Nephron (organoid): ENCODE measurements at regions not wholly inside any gene's neighbourhood (a gene's known extent, or its start where the extent isn't known, plus 50 kb on each side); places are given as distances from the start of the nearest gene placed in this dataset.

Experiments used
- H3K27ac Mint-ChIP-seq, 3 experiments: 2 replicates each; pipeline ENCODE4 v1.8.0; 2020; ENCODE audit warnings: mixed read lengths in 3 of 3, mild to moderate bottlenecking in 2 of 3, moderate library complexity in 1 of 3
- H3K27me3 Mint-ChIP-seq: 2 replicates; pipeline ENCODE4 v1.8.0; 2021; ENCODE audit warnings: low read depth, mild to moderate bottlenecking, moderate library complexity, mixed read lengths
- H3K36me3 Mint-ChIP-seq: 2 replicates; pipeline ENCODE4 v1.8.0; 2020; ENCODE audit warnings: low read depth, mixed read lengths
- H3K4me1 Mint-ChIP-seq: 2 replicates; pipeline ENCODE4 v1.8.0; 2020; ENCODE audit warnings: mixed read lengths
- H3K4me3 Mint-ChIP-seq, 3 experiments: 2 replicates each; pipeline ENCODE4 v1.8.0; 2020; ENCODE audit warnings: mild to moderate bottlenecking in 3 of 3, mixed read lengths in 3 of 3, moderate library complexity in 2 of 3
- H3K9me3 Mint-ChIP-seq: 2 replicates; pipeline ENCODE4 v1.8.0; 2020; ENCODE audit warnings: mixed read lengths
- CTCF ChIP-seq, 3 experiments: fragments of 200-600 bp; sonication (generic); IDR thresholded peaks; one replicate each; pipeline ENCODE4 v1.5.0; 2021; ENCODE audit warnings: antibody characterized with exemption in 3 of 3; ENCODE audit not compliant: unreplicated experiment in 3 of 3

GRCh38 chr2:133966720-133967304, 287.1 kb upstream of the MGAT5 start:
- no peak overlapping the region for H3K4me3 Mint-ChIP-seq
- H3K4me1 Mint-ChIP-seq = no peaks in the 10 kb centered on the region
- H3K9me3 Mint-ChIP-seq = no peaks in the 10 kb centered on the region
- H3K36me3 Mint-ChIP-seq = no peaks in the 10 kb centered on the region
- no peak overlapping the region for H3K27ac Mint-ChIP-seq
- no peak for TF ChIP-seq CTCF (IDR thresholded peaks at IDR 0.05; ENCODE audit: unreplicated experiment in 3 of 3)
- no peaks in the 10 kb centered on the region for H3K27me3 Mint-ChIP-seq

- H3K36me3 Mint-ChIP-seq = no peaks in the 10 kb centered on the region
- no peaks in the 10 kb centered on the region for H3K9me3 Mint-ChIP-seq
- H3K4me3 Mint-ChIP-seq = no peak overlapping the region
- H3K27ac Mint-ChIP-seq = no peak overlapping the region
- no peaks in the 10 kb centered on the region for H3K4me1 Mint-ChIP-seq
- no peaks in the 10 kb centered on the region for H3K27me3 Mint-ChIP-seq
- no peak for TF ChIP-seq CTCF (IDR thresholded peaks at IDR 0.05; ENCODE audit: unreplicated experiment in 3 of 3)
Measured at GRCh38 chr2:133967326-133967725, 286.5 kb upstream of the MGAT5 start.

- Mint-ChIP-seq H3K4me1 (no peaks in the 10 kb centered on the region), H3K9me3 (no peaks in the 10 kb centered on the region)
- no peak for TF ChIP-seq CTCF (IDR thresholded peaks at IDR 0.05; ENCODE audit: unreplicated experiment in 3 of 3)
Measured at GRCh38 chr2:133968446-133968845, 285.4 kb upstream of the MGAT5 start.

GRCh38 chr2:133970641-133971040, 283.2 kb upstream of the MGAT5 start:
- Mint-ChIP-seq H3K36me3 (no peaks in the 10 kb centered on the region), H3K4me1 (no peaks in the 10 kb centered on the region), H3K27ac (no peak overlapping the region), H3K27me3 (peaks cover 4% of the 10 kb centered on the region), H3K4me3 (no peak overlapping the region), H3K9me3 (no peaks in the 10 kb centered on the region)
- no peak for TF ChIP-seq CTCF (IDR thresholded peaks at IDR 0.05; ENCODE audit: unreplicated experiment in 3 of 3)

More at GRCh38 chr2:133968446-133968845, 285.4 kb upstream of the MGAT5 start:
- no peak overlapping the region for H3K4me3 Mint-ChIP-seq
- H3K27me3 Mint-ChIP-seq = no peaks in the 10 kb centered on the region
- no peaks in the 10 kb centered on the region for H3K36me3 Mint-ChIP-seq
- no peak overlapping the region for H3K27ac Mint-ChIP-seq

- no peak for TF ChIP-seq CTCF (IDR thresholded peaks at IDR 0.05; ENCODE audit: unreplicated experiment in 3 of 3)
- H3K27ac Mint-ChIP-seq = no peak overlapping the region
- H3K4me1 Mint-ChIP-seq = no peaks in the 10 kb centered on the region
- H3K27me3 Mint-ChIP-seq = peaks cover 4% of the 10 kb centered on the region
- H3K36me3 Mint-ChIP-seq = no peaks in the 10 kb centered on the region
- H3K4me3 Mint-ChIP-seq = no peak overlapping the region
- H3K9me3 Mint-ChIP-seq = no peaks in the 10 kb centered on the region
Measured at GRCh38 chr2:133972297-133972696, 281.6 kb upstream of the MGAT5 start.

- no peak for TF ChIP-seq CTCF (IDR thresholded peaks at IDR 0.05; ENCODE audit: unreplicated experiment in 3 of 3)
- H3K9me3 Mint-ChIP-seq = no peaks in the 10 kb centered on the region
- H3K36me3 Mint-ChIP-seq = no peaks in the 10 kb centered on the region
- H3K27me3 Mint-ChIP-seq = peaks cover 4% of the 10 kb centered on the region
- no peak overlapping the region for H3K27ac Mint-ChIP-seq
- H3K4me1 Mint-ChIP-seq = no peaks in the 10 kb centered on the region
- no peak overlapping the region for H3K4me3 Mint-ChIP-seq
Measured at GRCh38 chr2:133972786-133973185, 281.1 kb upstream of the MGAT5 start.
